HAP-1 (cell line): ENCODE measurements at regions not wholly inside any gene's neighbourhood (a gene's known extent, or its start where the extent isn't known, plus 50 kb on each side); places are given as distances from the start of the nearest gene placed in this dataset.

ENCODE experiments used
- DNase-seq, 2 experiments: peaks; one replicate each; pipeline ENCODE4 v3.0.0-alpha.2; 2016 to 2020; ENCODE audit warnings: low spot score in 2 of 2
- H3K27me3 ChIP-seq: fragments of 250-450 bp; sonication (Bioruptor Pico); 2 replicates; pipeline ENCODE4 v1.5.1; 2020; ENCODE audit warnings: low read depth, mild to moderate bottlenecking, moderate library complexity
- H3K36me3 ChIP-seq: fragments of 250-450 bp; sonication (Bioruptor Pico); replicated peaks from 2 replicates; pipeline ENCODE4 v1.5.1; 2020; ENCODE audit warnings: mild to moderate bottlenecking
- H3K4me1 ChIP-seq: fragments of 250-450 bp; sonication (Bioruptor Pico); 2 replicates; pipeline ENCODE4 v1.5.1; 2020; ENCODE audit warnings: mild to moderate bottlenecking
- H3K4me3 ChIP-seq: fragments of 250-450 bp; sonication (Bioruptor Pico); 2 replicates; pipeline ENCODE4 v1.5.1; 2020; ENCODE audit warnings: mild to moderate bottlenecking, moderate library complexity
- H3K9me3 ChIP-seq: fragments of 250-450 bp; sonication (Bioruptor Pico); 2 replicates; pipeline ENCODE4 v1.5.1; 2020; ENCODE audit warnings: mild to moderate bottlenecking, moderate library complexity
- in situ Hi-C: fragments of 300-500 bp; cut with MboI; formaldehyde crosslinking; loops from 3 replicates; pipeline ENCODE4 v1.14.3; 2020; ENCODE audit warnings: low sequenced_read_pairs, inconsistent platforms, mixed read lengths

- no peaks in the 10 kb centered on the region for H3K27me3 ChIP-seq
- H3K4me1 ChIP-seq = no peaks in the 10 kb centered on the region
- in situ Hi-C loops = no loop called here
- no peaks in the 10 kb centered on the region for H3K9me3 ChIP-seq
- no peaks in the 10 kb centered on the region for H3K36me3 ChIP-seq
- DNase-seq = no peak
- H3K4me3 ChIP-seq = no peak overlapping the region
Measured at GRCh38 chr5:29387384-29387783, 1806.1 kb upstream of the CDH6 start.

- in situ Hi-C loops = no loop called here
- no peaks in the 10 kb centered on the region for H3K9me3 ChIP-seq
- DNase-seq = no peak
Measured at GRCh38 chr5:29382780-29383179, 1810.7 kb upstream of the CDH6 start.

GRCh38 chr5:29380029-29380428 is 1813.5 kb upstream of the CDH6 start:
- H3K36me3 ChIP-seq = no peaks in the 10 kb centered on the region
- H3K4me1 ChIP-seq = no peaks in the 10 kb centered on the region
- H3K27me3 ChIP-seq = no peaks in the 10 kb centered on the region
- H3K4me3 ChIP-seq = no peak overlapping the region
- in situ Hi-C loops = no loop called here
- no peak for DNase-seq
- H3K9me3 ChIP-seq = no peaks in the 10 kb centered on the region

More at GRCh38 chr5:29382780-29383179, 1810.7 kb upstream of the CDH6 start:
- Histone ChIP-seq H3K36me3 (no peaks in the 10 kb centered on the region), H3K4me3 (no peak overlapping the region), H3K27me3 (no peaks in the 10 kb centered on the region), H3K4me1 (no peaks in the 10 kb centered on the region)

GRCh38 chr5:29379619-29380018 is 1813.9 kb upstream of the CDH6 start:
- Histone ChIP-seq H3K36me3 (no peaks in the 10 kb centered on the region), H3K4me1 (no peaks in the 10 kb centered on the region), H3K9me3 (no peaks in the 10 kb centered on the region), H3K4me3 (no peak overlapping the region), H3K27me3 (no peaks in the 10 kb centered on the region)
- no peak for DNase-seq
- in situ Hi-C loops = no loop called here

- Histone ChIP-seq H3K4me3 (no peak overlapping the region), H3K9me3 (no peaks in the 10 kb centered on the region), H3K27me3 (no peaks in the 10 kb centered on the region), H3K4me1 (no peaks in the 10 kb centered on the region), H3K36me3 (no peaks in the 10 kb centered on the region)
- in situ Hi-C loops = no loop called here
- no peak for DNase-seq
Measured at GRCh38 chr5:29378104-29378503, 1815.4 kb upstream of the CDH6 start.

GRCh38 chr5:29370248-29370647 is 1823.2 kb upstream of the CDH6 start:
- DNase-seq = no peak
- Histone ChIP-seq H3K27me3 (no peaks in the 10 kb centered on the region), H3K4me1 (no peaks in the 10 kb centered on the region), H3K4me3 (no peak overlapping the region), H3K9me3 (no peaks in the 10 kb centered on the region), H3K36me3 (no peaks in the 10 kb centered on the region)
- in situ Hi-C loops = no loop called here

GRCh38 chr5:29367176-29367833 is 1826.2 kb upstream of the CDH6 start:
- Histone ChIP-seq H3K36me3 (no peaks in the 10 kb centered on the region), H3K4me1 (no peaks in the 10 kb centered on the region), H3K9me3 (no peaks in the 10 kb centered on the region), H3K27me3 (no peaks in the 10 kb centered on the region), H3K4me3 (no peak overlapping the region)
- peak; percentile 12 to 16 for DNase-seq
- in situ Hi-C loops = no loop called here

- no peak for DNase-seq
- Histone ChIP-seq H3K4me3 (no peak overlapping the region), H3K27me3 (no peaks in the 10 kb centered on the region), H3K36me3 (no peaks in the 10 kb centered on the region), H3K9me3 (no peaks in the 10 kb centered on the region), H3K4me1 (no peaks in the 10 kb centered on the region)
- in situ Hi-C loops = no loop called here
Measured at GRCh38 chr5:29351170-29351569, 1842.3 kb upstream of the CDH6 start.

GRCh38 chr5:29337030-29337429 is 1856.5 kb upstream of the CDH6 start:
- no peak for DNase-seq
- no peaks in the 10 kb centered on the region for H3K4me1 ChIP-seq
- H3K27me3 ChIP-seq = no peaks in the 10 kb centered on the region
- no peak overlapping the region for H3K4me3 ChIP-seq
- no peaks in the 10 kb centered on the region for H3K9me3 ChIP-seq
- in situ Hi-C loops = no loop called here
- H3K36me3 ChIP-seq = no peaks in the 10 kb centered on the region

- Histone ChIP-seq H3K36me3 (no peaks in the 10 kb centered on the region), H3K27me3 (no peaks in the 10 kb centered on the region), H3K4me3 (no peak overlapping the region), H3K9me3 (no peaks in the 10 kb centered on the region), H3K4me1 (no peaks in the 10 kb centered on the region)
- DNase-seq = no peak
- in situ Hi-C loops = no loop called here
Measured at GRCh38 chr5:29321591-29321990, 1871.9 kb upstream of the CDH6 start.

- in situ Hi-C loops = no loop called here
Measured at GRCh38 chr5:29309359-29309758, 1884.1 kb upstream of the CDH6 start.

GRCh38 chr5:29307478-29307877 is 1886.0 kb upstream of the CDH6 start:
- no peak overlapping the region for H3K4me3 ChIP-seq
- no peaks in the 10 kb centered on the region for H3K9me3 ChIP-seq
- in situ Hi-C loops = no loop called here
- DNase-seq = no peak
- no peaks in the 10 kb centered on the region for H3K4me1 ChIP-seq
- no peaks in the 10 kb centered on the region for H3K36me3 ChIP-seq
- no peaks in the 10 kb centered on the region for H3K27me3 ChIP-seq

More at GRCh38 chr5:29309359-29309758, 1884.1 kb upstream of the CDH6 start:
- Histone ChIP-seq H3K27me3 (no peaks in the 10 kb centered on the region), H3K36me3 (no peaks in the 10 kb centered on the region), H3K4me1 (no peaks in the 10 kb centered on the region), H3K4me3 (no peak overlapping the region), H3K9me3 (no peaks in the 10 kb centered on the region)
- DNase-seq = no peak

- H3K4me3 ChIP-seq = no peak overlapping the region
- no peaks in the 10 kb centered on the region for H3K9me3 ChIP-seq
- no peaks in the 10 kb centered on the region for H3K4me1 ChIP-seq
- H3K36me3 ChIP-seq = no peaks in the 10 kb centered on the region
- H3K27me3 ChIP-seq = no peaks in the 10 kb centered on the region
- in situ Hi-C loops = no loop called here
- no peak for DNase-seq
Measured at GRCh38 chr5:29304545-29304944, 1888.9 kb upstream of the CDH6 start.

- Histone ChIP-seq H3K4me1 (no peaks in the 10 kb centered on the region), H3K9me3 (no peaks in the 10 kb centered on the region), H3K27me3 (no peaks in the 10 kb centered on the region), H3K36me3 (no peaks in the 10 kb centered on the region), H3K4me3 (no peak overlapping the region)
- in situ Hi-C loops = no loop called here
- DNase-seq = no peak
Measured at GRCh38 chr5:29296548-29296947, 1896.9 kb upstream of the CDH6 start.

- Histone ChIP-seq H3K36me3 (no peaks in the 10 kb centered on the region), H3K4me3 (no peak overlapping the region), H3K4me1 (no peaks in the 10 kb centered on the region), H3K9me3 (no peaks in the 10 kb centered on the region), H3K27me3 (no peaks in the 10 kb centered on the region)
- in situ Hi-C loops = no loop called here
- DNase-seq = no peak
Measured at GRCh38 chr5:29277642-29278041, 1915.8 kb upstream of the CDH6 start.
